Keratinocyte (primary cell): ENCODE measurements at regions not wholly inside any gene's neighbourhood (a gene's known extent, or its start where the extent isn't known, plus 50 kb on each side); places are given as distances from the start of the nearest gene placed in this dataset.

Experiments
- CTCF ChIP-seq, 3 experiments: IDR thresholded peaks in 1 of 3; conservative IDR thresholded peaks in 1 of 3; optimal IDR thresholded peaks in 1 of 3; 2 replicates in 2 of 3; 3 replicates in 1 of 3; pipeline versions ENCODE3 to v1.5.1; 2011; ENCODE audit warnings: low read length in 3 of 3, mild to moderate bottlenecking in 3 of 3, moderate library complexity in 2 of 3, control low read depth in 1 of 3, inconsistent platforms in 1 of 3; ENCODE audit not compliant: insufficient read depth in 2 of 3; ENCODE audit errors: extremely low read depth in 1 of 3
- EZH2 ChIP-seq: IDR thresholded peaks from one replicate; pipeline ENCODE4 v1.6.1; 2012; ENCODE audit warnings: inconsistent platforms, mild to moderate bottlenecking, low read length, moderate library complexity

- TF ChIP-seq CTCF (optimal IDR thresholded peaks at IDR 0.05 in 1 of 3, IDR thresholded peaks at IDR 0.05 in 1 of 3, conservative IDR thresholded peaks at IDR 0.05 in 1 of 3; ENCODE audit: extremely low read depth in 1 of 3, insufficient read depth in 2 of 3, low read length in 3 of 3): no peak
- no peak for TF ChIP-seq EZH2
These were observed 178.6 kb downstream of the RAB11FIP2 start for GRCh38 chr10:117868151-117868550.
